DND-41 (cell line): ENCODE measurements at regions not wholly inside any gene's neighbourhood (a gene's known extent, or its start where the extent isn't known, plus 50 kb on each side); places are given as distances from the start of the nearest gene placed in this dataset.

Experiments
- ATAC-seq: fragments of 200-7000 bp; cut with Tn5 transposase; 3 replicates; pipeline ENCODE4 v1.9.1; 2021; ENCODE audit warnings: low read depth; ENCODE audit not compliant: insufficient read depth
- DNase-seq: peaks from one replicate; pipeline ENCODE4 v3.0.0-alpha.2; 2020
- H2AFZ ChIP-seq: 2 replicates; pipeline ENCODE4 v1.6.0; 2012; ENCODE audit warnings: low read depth, low read length
- H3K27ac ChIP-seq: 2 replicates; pipeline ENCODE4 v1.5.1; 2012; ENCODE audit warnings: low read length, inconsistent platforms
- H3K27me3 ChIP-seq: fragments of 200-600 bp; sonication (generic); 2 replicates; pipeline ENCODE4 v1.6.0; 2012; ENCODE audit warnings: low read length, mild to moderate bottlenecking, inconsistent platforms; ENCODE audit not compliant: insufficient read depth, poor library complexity
- H3K36me3 ChIP-seq: 2 replicates; pipeline ENCODE4 v1.5.1; 2012; ENCODE audit warnings: low read length, inconsistent platforms; ENCODE audit not compliant: insufficient read depth
- H3K4me1 ChIP-seq: 2 replicates; pipeline ENCODE4 v1.5.1; 2012; ENCODE audit warnings: mild to moderate bottlenecking, low read length; ENCODE audit not compliant: insufficient read depth
- H3K4me2 ChIP-seq: 2 replicates; pipeline ENCODE4 v1.6.0; 2012; ENCODE audit warnings: mild to moderate bottlenecking, moderate library complexity, low read length, inconsistent platforms; ENCODE audit not compliant: insufficient read depth
- H3K4me3 ChIP-seq, 2 experiments: fragments of 200-600 bp in 1 of 2; shearing (Covaris generic) in 1 of 2; 2 replicates each; pipeline ENCODE4 v1.5.1; 2012 to 2016; ENCODE audit warnings: inconsistent platforms in 2 of 2, low read length in 2 of 2, mild to moderate bottlenecking in 2 of 2, low read depth in 1 of 2, moderate library complexity in 1 of 2
- H3K79me2 ChIP-seq: 2 replicates; pipeline ENCODE4 v1.6.0; 2012; ENCODE audit warnings: low read length, inconsistent platforms; ENCODE audit not compliant: insufficient read depth
- H3K9ac ChIP-seq: 2 replicates; pipeline ENCODE4 v1.6.0; 2012; ENCODE audit warnings: low read depth, mild to moderate bottlenecking, inconsistent platforms, low read length, moderate library complexity
- H3K9me3 ChIP-seq: 2 replicates; pipeline ENCODE4 v1.5.1; 2012; ENCODE audit warnings: low read length, moderate library complexity, mild to moderate bottlenecking, inconsistent platforms; ENCODE audit not compliant: insufficient read depth, severe bottlenecking
- H4K20me1 ChIP-seq: 2 replicates; pipeline ENCODE4 v1.6.0; 2012; ENCODE audit warnings: low read length; ENCODE audit not compliant: insufficient read depth
- CTCF ChIP-seq: IDR thresholded peaks from 2 replicates; pipeline ENCODE4 v1.5.1; 2012; ENCODE audit warnings: borderline replicate concordance, low read length, moderate library complexity, mild to moderate bottlenecking; ENCODE audit not compliant: poor library complexity, severe bottlenecking; ENCODE audit errors: extremely low read depth
- EZH2 ChIP-seq: IDR thresholded peaks from 3 replicates; pipeline ENCODE4 v1.6.1; 2012; ENCODE audit warnings: borderline replicate concordance, low read depth, mild to moderate bottlenecking, moderate library complexity, low read length, inconsistent platforms; ENCODE audit not compliant: severe bottlenecking

DNA sequence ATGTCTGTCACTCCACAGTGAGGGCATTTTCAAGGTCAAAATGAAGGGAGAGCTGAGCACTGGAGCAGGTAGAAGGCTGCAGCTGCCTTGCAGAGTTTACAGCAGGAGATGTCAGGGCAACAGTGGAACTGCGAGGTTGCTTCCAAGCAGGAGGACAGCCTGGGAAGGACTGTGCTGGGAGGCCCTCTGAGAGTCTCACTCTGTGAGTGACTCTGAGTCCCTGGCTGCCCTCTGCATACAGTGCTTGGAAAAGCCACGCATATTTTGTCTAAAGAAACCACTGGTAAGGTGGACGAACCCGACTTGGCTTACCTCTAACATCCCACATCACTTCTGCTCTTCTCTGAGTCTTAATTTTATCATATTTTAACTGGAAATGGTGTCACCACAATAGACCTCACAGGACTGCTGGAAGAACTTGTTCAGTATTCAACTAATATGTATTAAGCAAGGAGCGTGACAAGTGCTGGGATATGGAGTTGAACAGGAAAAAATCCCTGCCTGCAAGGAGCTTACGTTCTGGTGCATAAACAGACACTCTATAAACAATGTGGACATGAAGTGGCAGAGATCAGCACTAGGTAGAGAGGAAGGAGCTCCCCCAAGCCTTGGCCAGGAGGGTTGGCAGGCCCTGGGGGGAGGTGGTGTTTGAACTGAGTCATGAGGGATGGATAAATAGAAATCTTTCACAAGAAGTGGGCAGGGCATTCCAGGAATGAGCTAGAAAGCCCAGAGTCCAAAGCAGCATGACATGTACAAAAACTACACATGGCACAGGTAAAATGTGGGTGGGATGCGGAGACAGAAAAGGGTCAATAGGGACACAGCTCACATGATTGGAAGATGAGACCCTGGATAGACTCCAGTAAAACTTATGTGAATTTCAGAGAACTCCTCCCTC is 64.0 kb upstream of the FOXE1 start:
- Histone ChIP-seq H3K9me3 (no peaks in the 10 kb centered on the region), H3K4me3 (no peak overlapping the region), H3K79me2 (no peaks in the 10 kb centered on the region), H3K9ac (no peak overlapping the region), H3K27me3 (no peaks in the 10 kb centered on the region), H3K4me2 (no peak overlapping the region), H4K20me1 (no peaks in the 10 kb centered on the region), H2AFZ (no peak overlapping the region), H3K4me1 (no peaks in the 10 kb centered on the region), H3K36me3 (no peaks in the 10 kb centered on the region), H3K27ac (no peak overlapping the region)
- ATAC-seq (no peak), DNase-seq (no peak)
- TF ChIP-seq EZH2: no peak

- ATAC-seq: no peak
- H3K4me1 ChIP-seq: no peaks in the 10 kb centered on the region
- H3K27ac ChIP-seq: no peak overlapping the region
- H3K4me2 ChIP-seq: no peak overlapping the region
- H3K4me3 ChIP-seq: no peak overlapping the region
- TF ChIP-seq EZH2 (no peak), CTCF (no peak)
- no peak overlapping the region for H2AFZ ChIP-seq
- H3K36me3 ChIP-seq: no peaks in the 10 kb centered on the region
- no peaks in the 10 kb centered on the region for H4K20me1 ChIP-seq
- DNase-seq: no peak
- no peaks in the 10 kb centered on the region for H3K9me3 ChIP-seq
- no peaks in the 10 kb centered on the region for H3K79me2 ChIP-seq
- no peaks in the 10 kb centered on the region for H3K27me3 ChIP-seq
- H3K9ac ChIP-seq: no peak overlapping the region
Measured at GRCh38 chr9:97790542-97790941, 62.5 kb upstream of the FOXE1 start.

- H3K4me3 ChIP-seq: no peak overlapping the region
- ATAC-seq (no peak), DNase-seq (no peak)
- TF ChIP-seq CTCF (no peak), EZH2 (no peak)
- no peaks in the 10 kb centered on the region for H3K79me2 ChIP-seq
- H2AFZ ChIP-seq: no peak overlapping the region
- no peaks in the 10 kb centered on the region for H3K27me3 ChIP-seq
- H3K27ac ChIP-seq: no peak overlapping the region
- H3K36me3 ChIP-seq: no peaks in the 10 kb centered on the region
- no peaks in the 10 kb centered on the region for H3K9me3 ChIP-seq
- no peaks in the 10 kb centered on the region for H3K4me1 ChIP-seq
- H3K9ac ChIP-seq: no peak overlapping the region
- H3K4me2 ChIP-seq: no peak overlapping the region
- no peaks in the 10 kb centered on the region for H4K20me1 ChIP-seq
Measured at GRCh38 chr9:97791542-97791941, 61.5 kb upstream of the FOXE1 start.

DNA sequence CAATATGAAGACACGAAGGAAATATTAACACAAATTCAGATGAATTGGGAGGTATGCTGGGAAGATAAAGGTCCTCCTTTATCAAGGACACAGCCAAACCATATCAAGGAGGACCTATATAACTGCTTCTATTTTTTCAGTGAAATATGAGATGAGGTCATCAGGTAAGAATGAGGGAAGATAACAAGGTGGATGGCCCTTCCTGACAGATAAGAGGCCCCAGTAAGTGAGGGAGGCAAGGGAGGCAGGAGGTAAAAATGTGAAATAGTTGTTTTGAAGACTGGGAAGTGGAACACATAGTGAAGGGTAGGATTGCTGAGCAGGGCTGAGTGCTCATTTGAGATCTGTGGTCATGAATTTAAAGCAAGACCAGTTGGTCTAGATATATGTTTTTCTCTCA is 60.0 kb upstream of the FOXE1 start:
- no peak overlapping the region for H3K4me3 ChIP-seq
- no peaks in the 10 kb centered on the region for H4K20me1 ChIP-seq
- no peaks in the 10 kb centered on the region for H3K79me2 ChIP-seq
- no peak overlapping the region for H2AFZ ChIP-seq
- H3K4me2 ChIP-seq: no peak overlapping the region
- TF ChIP-seq EZH2 (no peak), CTCF (no peak)
- H3K27ac ChIP-seq: no peak overlapping the region
- no peaks in the 10 kb centered on the region for H3K27me3 ChIP-seq
- H3K36me3 ChIP-seq: no peaks in the 10 kb centered on the region
- no peaks in the 10 kb centered on the region for H3K4me1 ChIP-seq
- no peaks in the 10 kb centered on the region for H3K9me3 ChIP-seq
- no peak overlapping the region for H3K9ac ChIP-seq
- ATAC-seq: no peak
- DNase-seq: no peak
